GM12874 (cell line): ENCODE measurements at regions not wholly inside any gene's neighbourhood (a gene's known extent, or its start where the extent isn't known, plus 50 kb on each side); places are given as distances from the start of the nearest gene placed in this dataset.
A peak's percentile ranks its signal among the peaks of the same experiment; 100 is the strongest.

Experiments used
- TF ChIP-seq, protein P1 (sequence below): IDR thresholded peaks from 2 replicates; pipeline ENCODE4 v1.5.1; 2011; ENCODE audit warnings: low read depth, mild to moderate bottlenecking, control low read depth, low read length, moderate library complexity; ENCODE audit not compliant: insufficient read depth

DNA sequence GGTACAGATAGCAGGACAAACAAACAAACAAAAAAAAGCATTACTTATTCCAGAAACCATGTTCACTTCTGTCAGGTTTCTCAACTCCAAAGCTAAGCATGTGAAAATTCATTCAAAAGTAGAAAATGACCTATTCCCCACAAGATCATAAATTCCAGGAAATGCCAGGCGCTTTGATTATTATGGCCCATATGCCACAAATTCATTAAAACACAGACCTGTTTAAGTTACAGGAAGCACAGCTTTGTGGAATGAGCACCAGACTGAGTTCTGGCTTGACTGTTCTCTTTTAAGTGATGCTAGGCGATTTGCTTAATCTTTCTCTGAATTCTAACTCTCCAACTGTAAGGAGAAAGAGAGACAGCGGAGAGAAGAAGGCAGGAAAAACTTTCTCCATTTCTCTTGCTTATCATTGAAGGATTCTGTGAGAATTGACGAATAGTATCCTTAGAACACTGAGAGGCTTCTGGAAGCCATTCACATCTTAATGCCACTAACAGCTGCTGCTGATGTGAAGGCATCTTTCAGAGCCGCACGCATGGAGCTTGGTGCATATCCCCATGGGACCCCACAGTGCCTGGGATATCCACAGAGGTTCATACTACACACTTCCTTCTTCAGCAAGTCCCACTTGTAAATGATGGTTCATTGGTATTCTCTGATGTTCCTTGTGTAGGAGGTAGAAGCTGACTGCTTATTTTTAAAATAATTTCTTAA is 138.0 kb downstream of the ZNF674 start:
- TF ChIP-seq, protein P1, sequence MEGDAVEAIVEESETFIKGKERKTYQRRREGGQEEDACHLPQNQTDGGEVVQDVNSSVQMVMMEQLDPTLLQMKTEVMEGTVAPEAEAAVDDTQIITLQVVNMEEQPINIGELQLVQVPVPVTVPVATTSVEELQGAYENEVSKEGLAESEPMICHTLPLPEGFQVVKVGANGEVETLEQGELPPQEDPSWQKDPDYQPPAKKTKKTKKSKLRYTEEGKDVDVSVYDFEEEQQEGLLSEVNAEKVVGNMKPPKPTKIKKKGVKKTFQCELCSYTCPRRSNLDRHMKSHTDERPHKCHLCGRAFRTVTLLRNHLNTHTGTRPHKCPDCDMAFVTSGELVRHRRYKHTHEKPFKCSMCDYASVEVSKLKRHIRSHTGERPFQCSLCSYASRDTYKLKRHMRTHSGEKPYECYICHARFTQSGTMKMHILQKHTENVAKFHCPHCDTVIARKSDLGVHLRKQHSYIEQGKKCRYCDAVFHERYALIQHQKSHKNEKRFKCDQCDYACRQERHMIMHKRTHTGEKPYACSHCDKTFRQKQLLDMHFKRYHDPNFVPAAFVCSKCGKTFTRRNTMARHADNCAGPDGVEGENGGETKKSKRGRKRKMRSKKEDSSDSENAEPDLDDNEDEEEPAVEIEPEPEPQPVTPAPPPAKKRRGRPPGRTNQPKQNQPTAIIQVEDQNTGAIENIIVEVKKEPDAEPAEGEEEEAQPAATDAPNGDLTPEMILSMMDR, result no peak

DNA sequence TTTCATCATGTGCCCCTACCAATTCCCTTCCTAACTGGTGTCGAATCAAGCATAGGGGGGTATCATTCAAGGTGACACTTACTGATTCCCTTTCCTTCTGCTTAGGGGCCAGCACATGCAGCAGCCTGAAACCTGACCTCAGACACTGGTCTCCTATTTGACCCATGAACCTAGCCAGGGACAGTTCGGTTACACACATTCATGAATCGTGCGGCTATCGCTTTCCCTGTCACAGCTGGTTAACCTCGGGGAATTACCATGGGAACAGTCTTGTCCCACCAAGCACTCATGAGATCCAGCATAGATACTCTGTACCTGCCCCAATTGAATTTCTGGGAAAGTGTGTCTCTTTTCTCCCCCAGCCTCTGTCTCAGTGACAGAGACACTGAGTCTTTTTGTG is 140.4 kb downstream of the ZNF674 start:
- TF ChIP-seq, protein P1, result no peak

DNA sequence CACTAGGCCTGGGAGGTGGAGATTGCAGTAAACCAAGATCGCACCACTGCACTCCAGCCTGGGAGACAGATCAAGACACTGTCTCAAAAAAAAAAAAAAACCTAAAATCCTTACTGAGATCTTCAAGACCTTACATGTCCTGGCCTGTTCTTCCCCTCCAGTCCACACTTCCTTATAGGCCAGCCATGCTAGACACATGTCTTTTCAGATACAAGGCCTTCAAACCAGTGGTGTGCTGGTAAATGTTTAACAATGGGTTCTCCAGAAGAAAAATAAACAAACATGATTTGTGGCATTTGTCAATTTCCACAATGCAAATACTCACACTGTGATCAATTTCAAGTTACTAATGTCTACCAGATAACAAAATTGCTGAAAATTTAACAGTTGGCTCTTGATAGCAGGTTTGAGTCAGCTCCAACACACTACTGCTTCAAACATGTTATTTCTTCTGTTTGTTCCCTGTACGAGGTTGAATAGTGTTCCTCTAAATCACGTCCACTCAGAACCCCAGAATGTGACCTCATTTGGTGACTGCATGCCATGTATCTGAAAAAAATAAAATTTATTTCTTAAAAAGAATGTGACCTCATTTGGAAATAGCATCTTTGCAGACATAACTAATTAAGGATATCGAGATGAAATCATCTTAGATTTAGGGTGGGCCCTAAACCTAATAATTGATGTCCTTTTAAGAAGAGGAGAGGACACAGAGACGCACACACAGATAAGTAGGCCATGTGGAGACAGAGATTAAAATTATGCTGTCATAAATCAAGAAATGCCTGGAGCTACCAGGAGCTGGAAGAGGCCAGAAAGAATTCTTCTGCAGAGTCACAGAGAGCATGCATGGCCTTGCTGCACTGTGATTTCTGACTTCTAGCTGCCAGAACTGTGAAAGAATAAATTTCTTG is 144.4 kb downstream of the ZNF674 start:
- TF ChIP-seq, protein P1, result no peak

DNA sequence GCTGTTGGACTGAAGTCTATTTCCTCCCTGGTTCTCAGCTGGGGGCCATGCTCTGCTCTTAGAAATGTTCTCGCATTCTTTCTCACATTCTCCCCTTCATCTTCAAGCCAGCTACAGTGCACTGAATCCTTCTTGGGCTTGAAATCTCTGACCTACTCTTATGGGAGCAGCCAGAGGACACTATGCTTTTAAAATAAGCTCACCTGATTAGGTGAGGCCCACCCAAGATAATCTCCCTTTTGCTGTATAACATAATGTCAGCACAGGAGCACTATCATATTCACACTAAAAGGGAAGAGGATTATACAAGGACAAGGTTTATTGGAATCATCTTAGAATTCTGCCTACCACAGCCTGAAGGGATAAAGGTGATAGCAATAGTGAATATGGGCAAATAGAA is 146.3 kb downstream of the ZNF674 start:
- TF ChIP-seq, protein P1, result no peak

DNA sequence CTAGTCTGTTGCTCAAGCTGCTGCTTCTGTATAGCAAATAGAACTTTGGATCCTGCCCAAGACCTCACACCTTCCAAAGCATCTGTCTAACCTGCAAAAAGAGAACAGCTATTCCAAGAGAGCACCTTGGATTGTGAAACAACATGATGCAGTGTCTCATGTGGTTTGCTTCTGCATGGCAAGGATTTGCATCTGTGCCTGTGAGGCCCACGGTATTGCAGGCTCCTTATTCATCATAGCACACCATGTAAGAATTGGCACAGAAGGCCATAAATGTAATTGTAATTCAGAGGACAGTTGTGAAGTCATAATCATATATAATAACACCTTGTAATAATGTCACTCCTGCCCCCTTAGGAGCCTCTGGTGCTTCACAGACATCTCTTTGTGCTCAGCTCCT is 147.1 kb downstream of the ZNF674 start:
- TF ChIP-seq, protein P1, result no peak

DNA sequence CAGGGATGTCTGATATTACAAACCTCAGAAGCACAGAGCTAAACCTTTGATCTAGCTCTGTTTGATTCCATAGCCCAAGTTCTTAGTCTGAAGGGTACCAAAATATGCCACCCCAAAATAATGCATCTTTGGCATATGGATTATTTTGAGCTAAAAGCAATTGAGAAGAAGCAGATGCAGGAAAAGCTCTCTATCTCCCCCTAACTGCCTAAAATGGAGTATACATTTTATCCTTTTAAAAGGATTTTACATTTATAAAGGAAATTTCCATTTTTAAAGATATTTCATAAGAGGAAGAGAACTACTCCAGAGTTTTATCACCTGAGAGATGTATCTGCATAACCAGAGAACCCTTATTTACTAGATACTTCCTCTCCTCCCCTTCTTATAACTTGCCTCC is 158.7 kb downstream of the ZNF674 start:
- TF ChIP-seq, protein P1, result 0 out of 2 replicates have a peak, but pooled peaks have one; percentile 3

DNA sequence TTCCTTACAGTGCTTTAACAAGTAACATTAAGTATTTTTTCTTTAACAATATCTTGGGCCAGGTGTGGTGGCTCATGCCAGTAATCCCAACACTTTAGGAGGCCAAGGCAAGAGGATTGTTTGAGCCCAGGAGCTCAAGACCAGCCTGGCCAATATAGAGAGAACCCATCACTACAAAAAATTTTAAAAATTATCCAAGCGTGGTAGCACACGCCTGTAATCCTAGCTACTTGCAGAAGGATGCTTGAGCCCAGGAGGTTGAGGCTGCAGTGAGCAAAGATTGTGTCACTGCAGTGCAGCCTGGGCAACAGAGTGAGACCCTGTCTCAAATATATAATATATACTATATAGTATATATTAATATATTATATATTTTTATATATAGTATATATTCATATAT is 162.2 kb downstream of the ZNF674 start:
- TF ChIP-seq, protein P1, result no peak
